K562 (cell line): ENCODE measurements at regions not wholly inside any gene's neighbourhood (a gene's known extent, or its start where the extent isn't known, plus 50 kb on each side); places are given as distances from the start of the nearest gene placed in this dataset.
A peak's percentile ranks its signal among the peaks of the same experiment; 100 is the strongest.

Experiments
- ATAC-seq: fragments of 200-7000 bp; cut with Tn5 transposase; 3 replicates; pipeline ENCODE4 v1.9.1; 2020; ENCODE audit warnings: moderate library complexity
- BruUV-seq: library from RNA; stranded (reverse); fragments of 400-500 nt; replicated peaks from 2 replicates; lab custom pipeline; 2021; lab: Mats Ljungman, UMichigan
- CTCF ChIA-PET: fragments of 300-600 bp; formaldehyde crosslinking; extraction: SDS; loops from one replicate; lab custom pipeline; 2021; ENCODE audit warnings: low intra/inter-chr PET ratio; lab: Yijun Ruan, JAX
- POLR2A ChIA-PET: fragments of 300-600, 350-650 bp; sonication (Branson Sonifier 250); formaldehyde crosslinking; extraction: SDS; loops from one replicate; lab custom pipeline; 2021; ENCODE audit warnings: antibody characterized with exemption, inconsistent platforms; lab: Yijun Ruan, JAX
- DNase-seq, 4 experiments: peaks; one replicate each; pipeline versions ENCODE4 v3.0.0 to v3.0.0-alpha.2; 2011 to 2018; ENCODE audit warnings: low spot score in 3 of 4, mixed read lengths in 3 of 4; ENCODE audit errors: extremely low read depth in 1 of 4
- FAIRE-seq: peaks from 2 replicates; lab custom pipeline; 2011; peaks lifted over from hg19 to GRCh38; lab: Jason Lieb, UNC
- H2AFZ ChIP-seq: 2 replicates; pipeline ENCODE4 v1.6.0; 2011; ENCODE audit warnings: low read depth, low read length, control low read depth, inconsistent platforms
- H3K27ac ChIP-seq: fragments of 200-600 bp; 3 replicates; pipeline ENCODE4 v1.8.0; 2011; ENCODE audit warnings: low read depth, mild to moderate bottlenecking, control low read depth, inconsistent platforms, low read length, moderate library complexity, mixed read lengths; ENCODE audit errors: extremely low read depth
- H3K27me3 ChIP-seq, 2 experiments: fragments of 300-600 bp in 1 of 2; 2 replicates in 1 of 2; 3 replicates in 1 of 2; pipeline versions ENCODE4 v1.6.0 to v1.8.0; 2011; ENCODE audit warnings: inconsistent platforms in 2 of 2, low read length in 2 of 2, mild to moderate bottlenecking in 1 of 2, mixed read lengths in 1 of 2, moderate library complexity in 1 of 2; ENCODE audit not compliant: control insufficient read depth in 2 of 2, insufficient read depth in 2 of 2
- H3K36me3 ChIP-seq: fragments of 300-600 bp; 3 replicates; pipeline ENCODE4 v1.8.0; 2011; ENCODE audit warnings: mild to moderate bottlenecking, low read length, inconsistent platforms; ENCODE audit not compliant: control insufficient read depth, insufficient read depth
- H3K4me1 ChIP-seq, 2 experiments: fragments of 200-600 bp in 1 of 2; replicated peaks in 1 of 2; 2 replicates in 1 of 2; 3 replicates in 1 of 2; pipeline versions ENCODE4 v1.5.1 to v1.8.0; 2011; ENCODE audit warnings: inconsistent platforms in 2 of 2, low read length in 2 of 2, mild to moderate bottlenecking in 1 of 2, mixed read lengths in 1 of 2, moderate library complexity in 1 of 2; ENCODE audit not compliant: control insufficient read depth in 2 of 2, insufficient read depth in 2 of 2
- H3K4me2 ChIP-seq: 2 replicates; pipeline ENCODE4 v1.6.1; 2011; ENCODE audit warnings: low read length, control low read depth, inconsistent platforms, mixed read lengths; ENCODE audit not compliant: insufficient read depth
- H3K4me3 ChIP-seq: fragments of 200-600 bp; sonication (generic), shearing (Covaris generic); 2 replicates; pipeline ENCODE4 v1.5.1; 2016; ENCODE audit warnings: control low read depth, inconsistent platforms
- H3K79me2 ChIP-seq: fragments of 200-600 bp; 3 replicates; pipeline ENCODE4 v1.8.0; 2011; ENCODE audit warnings: low read length, inconsistent platforms; ENCODE audit not compliant: control insufficient read depth, insufficient read depth
- H3K9ac ChIP-seq, 2 experiments: 2 replicates each; pipeline versions ENCODE4 v1.6.0 to v1.6.1; 2011; ENCODE audit warnings: low read depth in 2 of 2, low read length in 2 of 2, control low read depth in 1 of 2, inconsistent platforms in 1 of 2, mild to moderate bottlenecking in 1 of 2, mixed read lengths in 1 of 2; ENCODE audit not compliant: insufficient read depth in 1 of 2
- H3K9me1 ChIP-seq: one replicate; pipeline ENCODE4 v1.6.0; 2011; ENCODE audit warnings: inconsistent platforms, mild to moderate bottlenecking, low read length, moderate library complexity; ENCODE audit not compliant: control insufficient read depth, insufficient read depth
- H3K9me3 ChIP-seq: replicated peaks from 2 replicates; pipeline ENCODE4 v1.5.1; 2011; ENCODE audit warnings: low read depth, low read length, inconsistent platforms; ENCODE audit not compliant: control insufficient read depth, insufficient read depth
- H4K20me1 ChIP-seq: replicated peaks from 2 replicates; pipeline ENCODE4 v1.6.1; 2011; ENCODE audit warnings: low read length, inconsistent platforms, mixed read lengths; ENCODE audit not compliant: control insufficient read depth, insufficient read depth
- ARID1B ChIP-seq: fragments of 450-650 bp; IDR thresholded peaks from 2 replicates; pipeline ENCODE4 v1.6.1; 2016; ENCODE audit warnings: antibody characterized with exemption, mild to moderate bottlenecking, inconsistent platforms
- BCL6 ChIP-seq: fragments of 250-450 bp; sonication (Bioruptor Pico); IDR thresholded peaks from 2 replicates; pipeline ENCODE4 v1.4.0; 2020
- CBFA2T2 ChIP-seq: fragments of 450-650 bp; conservative IDR thresholded peaks from 2 replicates; pipeline ENCODE4 v1.6.1; 2017; ENCODE audit warnings: mild to moderate bottlenecking
- CBFA2T3 ChIP-seq: fragments of 450-650 bp; IDR thresholded peaks from 2 replicates; pipeline ENCODE4 v1.6.1; 2017
- EP300 ChIP-seq: IDR thresholded peaks from 2 replicates; pipeline ENCODE4 v1.6.1; 2012; ENCODE audit warnings: low read length, improper control_type of control experiment
- HDAC2 ChIP-seq: fragments of 450-650 bp; IDR thresholded peaks from 2 replicates; pipeline ENCODE4 v1.6.1; 2016; ENCODE audit warnings: mild to moderate bottlenecking
- HES1 ChIP-seq: fragments of 450-650 bp; IDR thresholded peaks from 2 replicates; pipeline ENCODE4 v1.6.1; 2016; ENCODE audit warnings: low read depth, mild to moderate bottlenecking, moderate library complexity
- MAFG ChIP-seq: fragments of 450-650 bp; conservative IDR thresholded peaks from 2 replicates; pipeline ENCODE4 v1.6.1; 2016; ENCODE audit warnings: missing genetic modification characterization, missing compliant biosample characterization
- MBD2 ChIP-seq: sonication (generic); IDR thresholded peaks from 2 replicates; pipeline ENCODE4 v1.6.1; 2016; ENCODE audit warnings: low read depth, borderline replicate concordance
- MTA2 ChIP-seq: fragments of 450-650 bp; IDR thresholded peaks from 2 replicates; pipeline ENCODE4 v1.6.1; 2016; ENCODE audit warnings: low read depth
- POLR2A ChIP-seq: fragments of 450-650 bp; conservative IDR thresholded peaks from 2 replicates; pipeline ENCODE4 v1.6.1; 2016
- PRMT5 ChIP-seq: sonication (generic); formaldehyde crosslinking; IDR thresholded peaks from 2 replicates; pipeline ENCODE4 v1.5.0; 2020; ENCODE audit warnings: missing genetic modification reagents
- SMARCB1 ChIP-seq: IDR thresholded peaks from 2 replicates; pipeline ENCODE4 v1.6.1; 2011; ENCODE audit warnings: improper control_type of control experiment, low read depth; ENCODE audit not compliant: insufficient read length
- TAL1 ChIP-seq: fragments of 450-650 bp; IDR thresholded peaks from 2 replicates; pipeline ENCODE4 v1.6.1; 2016; ENCODE audit warnings: mild to moderate bottlenecking
- THRAP3 ChIP-seq: fragments of 450-650 bp; IDR thresholded peaks from 2 replicates; pipeline ENCODE4 v1.6.1; 2016; ENCODE audit warnings: mild to moderate bottlenecking, inconsistent platforms, borderline replicate concordance
- TSC22D4 ChIP-seq: fragments of 450-650 bp; IDR thresholded peaks from 2 replicates; pipeline ENCODE4 v1.6.1; 2016; ENCODE audit warnings: missing genetic modification characterization, missing biosample characterization, control low read depth
- ZC3H11A ChIP-seq: IDR thresholded peaks from 2 replicates; pipeline ENCODE4 v1.6.1; 2012; ENCODE audit warnings: low read depth, low read length, improper control_type of control experiment
- ZNF551 ChIP-seq: fragments of 250-450 bp; sonication (Bioruptor Pico); IDR thresholded peaks from 2 replicates; pipeline ENCODE4 v1.5.0; 2021; ENCODE audit warnings: mild to moderate bottlenecking, moderate library complexity
- ZNF668 ChIP-seq: fragments of 250-450 bp; sonication (Bioruptor Pico); IDR thresholded peaks from 2 replicates; pipeline ENCODE4 v1.8.0; 2022; ENCODE audit warnings: mild to moderate bottlenecking, inconsistent platforms
- WGBS: fragments of 100-300 bp; shearing (Covaris generic); methylation state at CpG from one replicate; pipeline ENCODE4 v1.1.6; 2016; ENCODE audit warnings: low coverage, mixed read lengths; ENCODE audit not compliant: insufficient coverage; ENCODE audit errors: missing lambda C conversion rate; 5-methylcytosine and 5-hydroxymethylcytosine counted together
- in situ Hi-C: fragments of 300-500 bp; cut with MboI; formaldehyde crosslinking; loops from 4 replicates; pipeline ENCODE4 v1.15.0; 2018; ENCODE audit warnings: inconsistent platforms, mixed read lengths
- intact Hi-C: fragments of 100-400 bp; cut with micrococcal nuclease; formaldehyde crosslinking; loops from 2 replicates; pipeline ENCODE4 v1.14.2; 2022

- ATAC-seq (0 out of 3 replicates have a peak, but pooled peaks have one; percentile 9), DNase-seq (no peak), FAIRE-seq (peak; percentile 26)
- ChIA-PET CTCF (no interaction called here), POLR2A (interaction anchor here (1.0 kb wide), 1 partner anchor 9 kb away, joined by 4 read pairs; no protein-coding TSS in a partner anchor)
- no peak overlapping the region for H3K4me2 ChIP-seq
- H3K27me3 ChIP-seq, result no peaks in the 10 kb centered on the region
- in situ Hi-C loops, result no loop called here
- intact Hi-C loops, result loop anchor here (10.0 kb wide), 1 partner anchor 375 kb away; no protein-coding TSS in a partner anchor
- no peak overlapping the region for H3K4me3 ChIP-seq
- H3K36me3 ChIP-seq, result peaks cover 15% of the 10 kb centered on the region; the same call in 1 of the 3 replicates
- BruUV-seq, result no TSS peak
- 29% methylated on average over 5 of the region's 5 CpGs for WGBS
- H3K27ac ChIP-seq, result no peak overlapping the region
- no peaks in the 10 kb centered on the region for H3K9me3 ChIP-seq
- no peaks in the 10 kb centered on the region for H3K79me2 ChIP-seq
- no peaks in the 10 kb centered on the region for H3K9me1 ChIP-seq
- H4K20me1 ChIP-seq, result no peaks in the 10 kb centered on the region
- H3K9ac ChIP-seq, result no peak overlapping the region
- H2AFZ ChIP-seq, result no peak overlapping the region
- H3K4me1 ChIP-seq, result peaks cover 0 to under 1% of the 10 kb centered on the region in 2 experiments; a peak in 2 of 5 replicates
- TF ChIP-seq MTA2 (0 out of 2 replicates have a peak, but pooled peaks have one; percentile 24), MAFG (tag) (no peak), ZNF551 (CRISPR knock-in tag) (no peak), TSC22D4 (tag) (no peak), CBFA2T2 (peak; percentile 23; the same call in 1 of the 2 replicates), TAL1 (peak; percentile 21; the same call in 1 of the 2 replicates), ZNF668 (no peak), BCL6 (no peak), ZC3H11A (no peak), POLR2A (no peak), SMARCB1 (no peak), PRMT5 (CRISPR knock-in tag) (no peak), EP300 (no peak), HES1 (no peak), MBD2 (no peak), ARID1B (peak; percentile 62), THRAP3 (no peak), HDAC2 (no peak), CBFA2T3 (peak; percentile 63)
Observed at GRCh38 chr7:136179851-136180721, 202.9 kb upstream of the MTPN start.
